ENCODE measurements at regions not wholly inside any gene's neighbourhood (a gene's known extent, or its start where the extent isn't known, plus 50 kb on each side); places are given as distances from the start of the nearest gene placed in this dataset.

- Histone ChIP-seq H3K27me3 (ENCODE audit: control insufficient read depth in 2 of 2, insufficient read depth in 1 of 2, low read length in 1 of 2) (no peaks in the 10 kb centered on the region), H3K4me1 (ENCODE audit: control insufficient read depth in 2 of 2, insufficient read depth in 2 of 2, low read length in 2 of 2) (no peaks in the 10 kb centered on the region), H3K36me3 (ENCODE audit: control insufficient read depth in 2 of 2, insufficient read depth in 2 of 2, low read length in 1 of 2) (no peaks in the 10 kb centered on the region), H3K9me3 (ENCODE audit: control insufficient read depth in 2 of 2, insufficient read depth in 1 of 2, low read length in 1 of 2) (no peaks in the 10 kb centered on the region), H3K27ac (ENCODE audit: low read depth in 1 of 2, low read length in 1 of 2) (no peak overlapping the region), H3K4me3 (ENCODE audit: low read length in 2 of 2) (no peak overlapping the region)
- no peak for DNase-seq (ENCODE audit: low read depth in 6 of 9, low spot score in 9 of 9)
- WGBS, result 74% methylated on average over 1 of the region's 1 CpG
These were observed 159.5 kb downstream of the FOXG1 start for GRCh38 chr14:28926122-28926521.

GRCh38 chr14:28931999-28932398, 165.4 kb downstream of the FOXG1 start:
- Histone ChIP-seq H3K4me3 (ENCODE audit: low read length in 2 of 2) (no peak overlapping the region), H3K27ac (ENCODE audit: low read depth in 1 of 2, low read length in 1 of 2) (no peak overlapping the region), H3K4me1 (ENCODE audit: control insufficient read depth in 2 of 2, insufficient read depth in 2 of 2, low read length in 2 of 2) (no peaks in the 10 kb centered on the region), H3K27me3 (ENCODE audit: control insufficient read depth in 2 of 2, insufficient read depth in 1 of 2, low read length in 1 of 2) (no peaks in the 10 kb centered on the region), H3K36me3 (ENCODE audit: control insufficient read depth in 2 of 2, insufficient read depth in 2 of 2, low read length in 1 of 2) (no peaks in the 10 kb centered on the region), H3K9me3 (ENCODE audit: control insufficient read depth in 2 of 2, insufficient read depth in 1 of 2, low read length in 1 of 2) (no peaks in the 10 kb centered on the region)
- DNase-seq (ENCODE audit: low read depth in 6 of 9, low spot score in 9 of 9), result no peak
- 62% methylated on average over 2 of the region's 2 CpGs for WGBS

GRCh38 chr14:28936601-28937000, 170.0 kb downstream of the FOXG1 start:
- DNase-seq (ENCODE audit: low read depth in 6 of 9, low spot score in 9 of 9), result no peak
- no peaks in the 10 kb centered on the region for H3K9me3 ChIP-seq (ENCODE audit: control insufficient read depth in 2 of 2, insufficient read depth in 1 of 2, low read length in 1 of 2)
- H3K36me3 ChIP-seq (ENCODE audit: control insufficient read depth in 2 of 2, insufficient read depth in 2 of 2, low read length in 1 of 2), result no peaks in the 10 kb centered on the region

GRCh38 chr14:28941758-28942157, 175.2 kb downstream of the FOXG1 start:
- no peak overlapping the region for H3K4me3 ChIP-seq (ENCODE audit: low read length in 2 of 2)
- no peak for DNase-seq (ENCODE audit: low read depth in 6 of 9, low spot score in 9 of 9)
- H3K27ac ChIP-seq (ENCODE audit: low read depth in 1 of 2, low read length in 1 of 2), result no peak overlapping the region
- 96% methylated on average over 1 of the region's 1 CpG for WGBS
- H3K27me3 ChIP-seq (ENCODE audit: control insufficient read depth in 2 of 2, insufficient read depth in 1 of 2, low read length in 1 of 2), result no peaks in the 10 kb centered on the region
- no peaks in the 10 kb centered on the region for H3K4me1 ChIP-seq (ENCODE audit: control insufficient read depth in 2 of 2, insufficient read depth in 2 of 2, low read length in 2 of 2)
- no peaks in the 10 kb centered on the region for H3K36me3 ChIP-seq (ENCODE audit: control insufficient read depth in 2 of 2, insufficient read depth in 2 of 2, low read length in 1 of 2)
- no peaks in the 10 kb centered on the region for H3K9me3 ChIP-seq (ENCODE audit: control insufficient read depth in 2 of 2, insufficient read depth in 1 of 2, low read length in 1 of 2)

More at GRCh38 chr14:28936601-28937000, 170.0 kb downstream of the FOXG1 start:
- Histone ChIP-seq H3K4me1 (ENCODE audit: control insufficient read depth in 2 of 2, insufficient read depth in 2 of 2, low read length in 2 of 2) (no peaks in the 10 kb centered on the region), H3K4me3 (ENCODE audit: low read length in 2 of 2) (no peak overlapping the region), H3K27ac (ENCODE audit: low read depth in 1 of 2, low read length in 1 of 2) (no peak overlapping the region), H3K27me3 (ENCODE audit: control insufficient read depth in 2 of 2, insufficient read depth in 1 of 2, low read length in 1 of 2) (no peaks in the 10 kb centered on the region)

- no peak overlapping the region for H3K27ac ChIP-seq (ENCODE audit: low read depth in 1 of 2, low read length in 1 of 2)
- DNase-seq (ENCODE audit: low read depth in 6 of 9, low spot score in 9 of 9), result no peak
- no peak overlapping the region for H3K4me3 ChIP-seq (ENCODE audit: low read length in 2 of 2)
- no peaks in the 10 kb centered on the region for H3K9me3 ChIP-seq (ENCODE audit: control insufficient read depth in 2 of 2, insufficient read depth in 1 of 2, low read length in 1 of 2)
- H3K4me1 ChIP-seq (ENCODE audit: control insufficient read depth in 2 of 2, insufficient read depth in 2 of 2, low read length in 2 of 2), result no peaks in the 10 kb centered on the region
- H3K27me3 ChIP-seq (ENCODE audit: control insufficient read depth in 2 of 2, insufficient read depth in 1 of 2, low read length in 1 of 2), result no peaks in the 10 kb centered on the region
- H3K36me3 ChIP-seq (ENCODE audit: control insufficient read depth in 2 of 2, insufficient read depth in 2 of 2, low read length in 1 of 2), result no peaks in the 10 kb centered on the region
- 95% methylated on average over 2 of the region's 2 CpGs for WGBS
These were observed 178.0 kb downstream of the FOXG1 start for GRCh38 chr14:28944605-28945004.

- Histone ChIP-seq H3K36me3 (ENCODE audit: control insufficient read depth in 2 of 2, insufficient read depth in 2 of 2, low read length in 1 of 2) (no peaks in the 10 kb centered on the region), H3K27me3 (ENCODE audit: control insufficient read depth in 2 of 2, insufficient read depth in 1 of 2, low read length in 1 of 2) (no peaks in the 10 kb centered on the region), H3K4me1 (ENCODE audit: control insufficient read depth in 2 of 2, insufficient read depth in 2 of 2, low read length in 2 of 2) (no peaks in the 10 kb centered on the region), H3K9me3 (ENCODE audit: control insufficient read depth in 2 of 2, insufficient read depth in 1 of 2, low read length in 1 of 2) (no peaks in the 10 kb centered on the region), H3K4me3 (ENCODE audit: low read length in 2 of 2) (no peak overlapping the region), H3K27ac (ENCODE audit: low read depth in 1 of 2, low read length in 1 of 2) (no peak overlapping the region)
- DNase-seq (ENCODE audit: low read depth in 6 of 9, low spot score in 9 of 9), result no peak
- WGBS, result 75% methylated on average over 1 of the region's 1 CpG
These were observed 179.7 kb downstream of the FOXG1 start for GRCh38 chr14:28946267-28946666.

- 93% methylated on average over 2 of the region's 2 CpGs for WGBS
- Histone ChIP-seq H3K27ac (ENCODE audit: low read depth in 1 of 2, low read length in 1 of 2) (no peak overlapping the region), H3K4me3 (ENCODE audit: low read length in 2 of 2) (no peak overlapping the region), H3K27me3 (ENCODE audit: control insufficient read depth in 2 of 2, insufficient read depth in 1 of 2, low read length in 1 of 2) (no peaks in the 10 kb centered on the region), H3K36me3 (ENCODE audit: control insufficient read depth in 2 of 2, insufficient read depth in 2 of 2, low read length in 1 of 2) (no peaks in the 10 kb centered on the region), H3K9me3 (ENCODE audit: control insufficient read depth in 2 of 2, insufficient read depth in 1 of 2, low read length in 1 of 2) (no peaks in the 10 kb centered on the region), H3K4me1 (ENCODE audit: control insufficient read depth in 2 of 2, insufficient read depth in 2 of 2, low read length in 2 of 2) (no peaks in the 10 kb centered on the region)
- DNase-seq (ENCODE audit: low read depth in 6 of 9, low spot score in 9 of 9), result no peak
These were observed 182.9 kb downstream of the FOXG1 start for GRCh38 chr14:28949503-28949902.

GRCh38 chr14:28952161-28952560, 185.6 kb downstream of the FOXG1 start:
- WGBS, result 95% methylated on average over 1 of the region's 1 CpG
- Histone ChIP-seq H3K27me3 (ENCODE audit: control insufficient read depth in 2 of 2, insufficient read depth in 1 of 2, low read length in 1 of 2) (no peaks in the 10 kb centered on the region), H3K4me1 (ENCODE audit: control insufficient read depth in 2 of 2, insufficient read depth in 2 of 2, low read length in 2 of 2) (no peaks in the 10 kb centered on the region), H3K4me3 (ENCODE audit: low read length in 2 of 2) (no peak overlapping the region), H3K27ac (ENCODE audit: low read depth in 1 of 2, low read length in 1 of 2) (no peak overlapping the region), H3K36me3 (ENCODE audit: control insufficient read depth in 2 of 2, insufficient read depth in 2 of 2, low read length in 1 of 2) (no peaks in the 10 kb centered on the region), H3K9me3 (ENCODE audit: control insufficient read depth in 2 of 2, insufficient read depth in 1 of 2, low read length in 1 of 2) (no peaks in the 10 kb centered on the region)
- no peak for DNase-seq (ENCODE audit: low read depth in 6 of 9, low spot score in 9 of 9)

- Histone ChIP-seq H3K27ac (ENCODE audit: low read depth in 1 of 2, low read length in 1 of 2) (no peak overlapping the region), H3K4me1 (ENCODE audit: control insufficient read depth in 2 of 2, insufficient read depth in 2 of 2, low read length in 2 of 2) (no peaks in the 10 kb centered on the region), H3K36me3 (ENCODE audit: control insufficient read depth in 2 of 2, insufficient read depth in 2 of 2, low read length in 1 of 2) (no peaks in the 10 kb centered on the region), H3K9me3 (ENCODE audit: control insufficient read depth in 2 of 2, insufficient read depth in 1 of 2, low read length in 1 of 2) (no peaks in the 10 kb centered on the region), H3K27me3 (ENCODE audit: control insufficient read depth in 2 of 2, insufficient read depth in 1 of 2, low read length in 1 of 2) (no peaks in the 10 kb centered on the region), H3K4me3 (ENCODE audit: low read length in 2 of 2) (no peak overlapping the region)
- DNase-seq (ENCODE audit: low read depth in 6 of 9, low spot score in 9 of 9), result no peak
These were observed 186.1 kb downstream of the FOXG1 start for GRCh38 chr14:28952666-28953065.

- Histone ChIP-seq H3K27ac (ENCODE audit: low read depth in 1 of 2, low read length in 1 of 2) (no peak overlapping the region), H3K9me3 (ENCODE audit: control insufficient read depth in 2 of 2, insufficient read depth in 1 of 2, low read length in 1 of 2) (no peaks in the 10 kb centered on the region), H3K36me3 (ENCODE audit: control insufficient read depth in 2 of 2, insufficient read depth in 2 of 2, low read length in 1 of 2) (no peaks in the 10 kb centered on the region), H3K4me1 (ENCODE audit: control insufficient read depth in 2 of 2, insufficient read depth in 2 of 2, low read length in 2 of 2) (no peaks in the 10 kb centered on the region), H3K4me3 (ENCODE audit: low read length in 2 of 2) (no peak overlapping the region), H3K27me3 (ENCODE audit: control insufficient read depth in 2 of 2, insufficient read depth in 1 of 2, low read length in 1 of 2) (no peaks in the 10 kb centered on the region)
- DNase-seq (ENCODE audit: low read depth in 6 of 9, low spot score in 9 of 9), result no peak
- WGBS, result 94% methylated on average over 2 of the region's 2 CpGs
These were observed 187.4 kb downstream of the FOXG1 start for GRCh38 chr14:28953973-28954372.

Data from thymus (tissue), 11 donors.